Thyroid gland (tissue), 4 donors: ENCODE measurements at regions not wholly inside any gene's neighbourhood (a gene's known extent, or its start where the extent isn't known, plus 50 kb on each side); places are given as distances from the start of the nearest gene placed in this dataset.

ENCODE experiments used
- DNase-seq, 2 donors: peaks; one replicate each; pipeline ENCODE4 v3.0.0-alpha.2; 2019
- H3K27ac ChIP-seq, 3 donors: fragments of 200-600 bp; sonication (generic); 1 replicate in 2 of 3; 2 replicates in 1 of 3; pipeline ENCODE4 v1.5.1; 2016 to 2019; ENCODE audit warnings: mild to moderate bottlenecking in 1 of 3, moderate library complexity in 1 of 3
- H3K27me3 ChIP-seq: fragments of 200-600 bp; sonication (generic); one replicate; pipeline ENCODE4 v1.5.1; 2019
- H3K36me3 ChIP-seq, 2 donors: fragments of 200-600 bp; sonication (generic); one replicate each; pipeline ENCODE4 v1.5.1; 2016 to 2019
- H3K4me1 ChIP-seq, 2 donors: fragments of 200-600 bp; sonication (generic); one replicate each; pipeline ENCODE4 v1.5.1; 2017 to 2019
- H3K4me3 ChIP-seq, 3 donors: fragments of 200-600 bp; sonication (generic); replicated peaks in 1 of 3; 1 replicate in 2 of 3; 2 replicates in 1 of 3; pipeline ENCODE4 v1.5.1; 2016; ENCODE audit warnings: mild to moderate bottlenecking in 1 of 3
- H3K9me3 ChIP-seq: fragments of 200-600 bp; sonication (generic); one replicate; pipeline ENCODE4 v1.5.1; 2017
- POLR2A ChIP-seq, 2 donors: fragments of 450-650 bp; IDR thresholded peaks; one replicate each; pipeline ENCODE4 v1.6.1; 2017; ENCODE audit warnings: antibody characterized with exemption in 2 of 2, mild to moderate bottlenecking in 2 of 2, moderate library complexity in 1 of 2
- WGBS, 2 donors: methylation state at CpG; one replicate each; pipeline ENCODE4 v1.1.5; 2017; 5-methylcytosine and 5-hydroxymethylcytosine counted together
- intact Hi-C: fragments of 100-400 bp; cut with DNase I; formaldehyde crosslinking; loops from one replicate; pipeline ENCODE4 v1.15.1; 2023
- TF ChIP-seq, protein P1 (sequence below), 6 experiments: fragments of 200-600 bp in 3 of 6; fragments of 450-650 bp in 3 of 6; sonication (generic) in 3 of 6; IDR thresholded peaks; one replicate each; pipeline ENCODE4 v1.5.1; 2016 to 2019; ENCODE audit warnings: antibody characterized with exemption in 6 of 6, mild to moderate bottlenecking in 2 of 6, inconsistent platforms in 1 of 6, moderate library complexity in 1 of 6

- no peaks in the 10 kb centered on the region for H3K9me3 ChIP-seq
- 90 to 95% methylated on average over 2 of the region's 2 CpGs for WGBS, 2 donors
- no peak overlapping the region for H3K27ac ChIP-seq
- H3K27me3 ChIP-seq = no peaks in the 10 kb centered on the region
- no peak overlapping the region for H3K4me3 ChIP-seq
- intact Hi-C loops = no loop called here
- no peak for DNase-seq
- H3K4me1 ChIP-seq = no peaks in the 10 kb centered on the region
- H3K36me3 ChIP-seq = no peaks in the 10 kb centered on the region
- no peak for TF ChIP-seq POLR2A (IDR thresholded peaks at IDR 0.05)
- TF ChIP-seq, protein P1, sequence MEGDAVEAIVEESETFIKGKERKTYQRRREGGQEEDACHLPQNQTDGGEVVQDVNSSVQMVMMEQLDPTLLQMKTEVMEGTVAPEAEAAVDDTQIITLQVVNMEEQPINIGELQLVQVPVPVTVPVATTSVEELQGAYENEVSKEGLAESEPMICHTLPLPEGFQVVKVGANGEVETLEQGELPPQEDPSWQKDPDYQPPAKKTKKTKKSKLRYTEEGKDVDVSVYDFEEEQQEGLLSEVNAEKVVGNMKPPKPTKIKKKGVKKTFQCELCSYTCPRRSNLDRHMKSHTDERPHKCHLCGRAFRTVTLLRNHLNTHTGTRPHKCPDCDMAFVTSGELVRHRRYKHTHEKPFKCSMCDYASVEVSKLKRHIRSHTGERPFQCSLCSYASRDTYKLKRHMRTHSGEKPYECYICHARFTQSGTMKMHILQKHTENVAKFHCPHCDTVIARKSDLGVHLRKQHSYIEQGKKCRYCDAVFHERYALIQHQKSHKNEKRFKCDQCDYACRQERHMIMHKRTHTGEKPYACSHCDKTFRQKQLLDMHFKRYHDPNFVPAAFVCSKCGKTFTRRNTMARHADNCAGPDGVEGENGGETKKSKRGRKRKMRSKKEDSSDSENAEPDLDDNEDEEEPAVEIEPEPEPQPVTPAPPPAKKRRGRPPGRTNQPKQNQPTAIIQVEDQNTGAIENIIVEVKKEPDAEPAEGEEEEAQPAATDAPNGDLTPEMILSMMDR (IDR thresholded peaks at IDR 0.05) = no peak
Observed at GRCh38 chr1:99115231-99115630, 110.6 kb upstream of the PLPPR5 start.

- no peaks in the 10 kb centered on the region for H3K4me1 ChIP-seq
- TF ChIP-seq POLR2A (IDR thresholded peaks at IDR 0.05) = no peak
- TF ChIP-seq, protein P1 (IDR thresholded peaks at IDR 0.05) = no peak
- H3K9me3 ChIP-seq = no peaks in the 10 kb centered on the region
- DNase-seq = no peak
- no peaks in the 10 kb centered on the region for H3K27me3 ChIP-seq
- 10 to 20% methylated on average over 2 of the region's 2 CpGs for WGBS, 2 donors
- intact Hi-C loops = no loop called here
- no peaks in the 10 kb centered on the region for H3K36me3 ChIP-seq
- H3K27ac ChIP-seq = no peak overlapping the region
- H3K4me3 ChIP-seq = no peak overlapping the region
Observed at GRCh38 chr1:99119188-99119587, 114.5 kb upstream of the PLPPR5 start.

DNA sequence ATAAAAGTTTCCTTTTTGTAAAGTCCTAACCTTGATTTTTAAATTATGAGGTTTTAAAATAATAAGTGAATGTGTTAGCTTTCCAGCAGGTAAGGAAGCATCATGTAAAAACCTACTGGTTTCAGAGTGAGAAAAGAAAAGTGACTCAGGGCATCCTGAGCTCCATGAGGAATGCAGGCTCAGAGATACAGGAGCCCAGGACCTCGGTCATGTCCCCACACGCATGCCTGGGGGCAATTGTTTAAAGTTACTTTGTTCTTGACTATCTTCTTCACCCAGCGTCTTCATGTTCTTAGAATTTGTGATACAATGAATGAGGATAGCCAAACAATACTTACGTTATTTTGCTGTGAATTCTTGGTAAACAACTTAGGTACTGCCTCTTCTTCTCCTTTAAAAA, 117.4 kb upstream of the PLPPR5 start:
- no peak for DNase-seq
- TF ChIP-seq, protein P1 (IDR thresholded peaks at IDR 0.05) = no peak
- TF ChIP-seq POLR2A (IDR thresholded peaks at IDR 0.05) = no peak
- Histone ChIP-seq H3K4me1 (no peaks in the 10 kb centered on the region), H3K36me3 (no peaks in the 10 kb centered on the region), H3K4me3 (no peak overlapping the region), H3K9me3 (no peaks in the 10 kb centered on the region), H3K27ac (no peak overlapping the region), H3K27me3 (no peaks in the 10 kb centered on the region)
- WGBS, 2 donors = 67 to 76% methylated on average over 4 of the region's 4 CpGs
- intact Hi-C loops = no loop called here

DNA sequence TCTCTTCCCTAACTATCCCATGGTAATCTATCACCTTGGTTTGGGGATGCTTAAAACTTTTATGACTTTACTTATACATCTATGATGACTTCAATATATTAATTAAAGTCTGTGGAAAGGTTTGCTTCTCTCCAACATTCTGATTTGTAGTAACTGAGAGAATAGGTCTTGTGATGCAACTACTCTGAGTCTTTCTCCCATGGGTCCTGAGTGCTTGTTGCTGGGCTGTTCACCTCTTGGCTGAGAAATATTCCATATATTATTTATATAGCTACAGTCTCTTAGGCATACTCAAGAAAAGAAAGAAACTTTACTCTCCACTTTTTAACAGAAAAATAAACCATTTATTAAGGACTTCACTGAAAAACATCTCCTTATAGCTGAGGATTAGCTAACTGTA, 119.3 kb upstream of the PLPPR5 start:
- Histone ChIP-seq H3K27me3 (no peaks in the 10 kb centered on the region), H3K4me1 (no peaks in the 10 kb centered on the region), H3K27ac (no peak overlapping the region), H3K4me3 (no peak overlapping the region), H3K9me3 (no peaks in the 10 kb centered on the region), H3K36me3 (no peaks in the 10 kb centered on the region)
- intact Hi-C loops = no loop called here
- TF ChIP-seq POLR2A (IDR thresholded peaks at IDR 0.05) = no peak
- TF ChIP-seq, protein P1 (IDR thresholded peaks at IDR 0.05) = no peak
- no peak for DNase-seq

GRCh38 chr1:99131546-99131945, 126.9 kb upstream of the PLPPR5 start:
- no peak for DNase-seq
- intact Hi-C loops = no loop called here
- Histone ChIP-seq H3K9me3 (no peaks in the 10 kb centered on the region), H3K27me3 (no peaks in the 10 kb centered on the region), H3K27ac (no peak overlapping the region), H3K36me3 (no peaks in the 10 kb centered on the region), H3K4me1 (no peaks in the 10 kb centered on the region), H3K4me3 (no peak overlapping the region)
- TF ChIP-seq, protein P1 (IDR thresholded peaks at IDR 0.05) = no peak
- no peak for TF ChIP-seq POLR2A (IDR thresholded peaks at IDR 0.05)
